H1 (cell line): ENCODE measurements at regions not wholly inside any gene's neighbourhood (a gene's known extent, or its start where the extent isn't known, plus 50 kb on each side); places are given as distances from the start of the nearest gene placed in this dataset.
A peak's percentile ranks its signal among the peaks of the same experiment; 100 is the strongest.

Experiments
- CTCF ChIA-PET: fragments of 300-600 bp; sonication (Branson Sonifier 250); formaldehyde crosslinking; loops from one replicate; lab custom pipeline; 2021; ENCODE audit not compliant: partially characterized antibody; lab: Charles Lee
- POLR2A ChIA-PET: fragments of 300-600 bp; sonication (Branson Sonifier 250); formaldehyde crosslinking; loops from one replicate; lab custom pipeline; 2021; ENCODE audit warnings: inconsistent platforms; ENCODE audit not compliant: partially characterized antibody; lab: Charles Lee
- DNase-seq, 2 experiments: peaks; one replicate each; pipeline versions ENCODE4 v3.0.0 to v3.0.0-alpha.2; 2010 to 2022; ENCODE audit warnings: low spot score in 2 of 2, low read depth in 1 of 2, mixed read lengths in 1 of 2
- FAIRE-seq: peaks from 2 replicates; lab custom pipeline; 2011; peaks lifted over from hg19 to GRCh38; lab: Jason Lieb, UNC
- H2AFZ ChIP-seq: 2 replicates; pipeline ENCODE4 v1.8.1; 2012; ENCODE audit warnings: low read length, inconsistent platforms
- H2AK5ac ChIP-seq: 2 replicates; pipeline ENCODE4 v1.6.1; 2013; ENCODE audit warnings: low read depth, low read length
- H2BK120ac ChIP-seq: replicated peaks from 2 replicates; pipeline ENCODE3; 2013; ENCODE audit warnings: low read depth, low read length, inconsistent platforms
- H2BK12ac ChIP-seq: 2 replicates; pipeline ENCODE4 v1.6.1; 2013; ENCODE audit warnings: low read depth, low read length
- H2BK15ac ChIP-seq: 2 replicates; pipeline ENCODE4 v1.6.1; 2013; ENCODE audit warnings: low read length
- H2BK20ac ChIP-seq: 2 replicates; pipeline ENCODE4 v1.6.1; 2013; ENCODE audit warnings: low read length
- H2BK5ac ChIP-seq: 2 replicates; pipeline ENCODE4 v1.6.1; 2013; ENCODE audit warnings: low read depth, low read length
- H3K14ac ChIP-seq: 2 replicates; pipeline ENCODE4 v1.6.1; 2013; ENCODE audit warnings: inconsistent platforms; ENCODE audit not compliant: insufficient read length
- H3K18ac ChIP-seq: 2 replicates; pipeline ENCODE4 v1.6.1; 2013; ENCODE audit warnings: low read length; ENCODE audit errors: extremely low read depth
- H3K23ac ChIP-seq: 2 replicates; pipeline ENCODE4 v1.6.1; 2013; ENCODE audit warnings: inconsistent platforms; ENCODE audit not compliant: insufficient read length
- H3K23me2 ChIP-seq: 2 replicates; pipeline ENCODE4 v1.6.1; 2013; ENCODE audit warnings: low read depth, low read length
- H3K27ac ChIP-seq: 2 replicates; pipeline ENCODE4 v1.6.1; 2011; ENCODE audit warnings: low read depth, low read length, inconsistent platforms
- H3K27me3 ChIP-seq, 4 experiments: replicated peaks in 1 of 4; 1 replicate in 1 of 4; 2 replicates in 3 of 4; pipeline versions ENCODE4 v1.6.1 to v1.8.1; 2011 to 2013; ENCODE audit warnings: low read length in 3 of 4, mild to moderate bottlenecking in 3 of 4, inconsistent platforms in 2 of 4, mixed read lengths in 2 of 4, moderate library complexity in 1 of 4; ENCODE audit not compliant: control insufficient read depth in 3 of 4, insufficient read depth in 3 of 4; ENCODE audit errors: extremely low read depth in 1 of 4
- H3K36me3 ChIP-seq, 4 experiments: 2 replicates each; pipeline versions ENCODE4 v1.6.1 to v1.8.1; 2011 to 2013; ENCODE audit warnings: mild to moderate bottlenecking in 4 of 4, low read length in 3 of 4, moderate library complexity in 2 of 4, control low read depth in 1 of 4, inconsistent platforms in 1 of 4; ENCODE audit not compliant: insufficient read depth in 4 of 4, control insufficient read depth in 2 of 4
- H3K4ac ChIP-seq: replicated peaks from 2 replicates; pipeline ENCODE3; 2013; ENCODE audit warnings: low read length, low read depth, mixed read lengths, inconsistent platforms; ENCODE audit not compliant: insufficient read length
- H3K4me1 ChIP-seq, 4 experiments: replicated peaks in 1 of 4; 1 replicate in 1 of 4; 2 replicates in 3 of 4; pipeline versions ENCODE4 v1.6.1 to v1.8.1; 2011 to 2013; ENCODE audit warnings: low read length in 3 of 4, inconsistent platforms in 2 of 4, mixed read lengths in 1 of 4; ENCODE audit not compliant: insufficient read depth in 4 of 4, control insufficient read depth in 3 of 4
- H3K4me2 ChIP-seq, 2 experiments: 2 replicates each; pipeline versions ENCODE4 v1.6.1 to v1.8.1; 2011 to 2013; ENCODE audit warnings: low read depth in 2 of 2, low read length in 2 of 2, control low read depth in 1 of 2, inconsistent platforms in 1 of 2, mild to moderate bottlenecking in 1 of 2; ENCODE audit not compliant: insufficient read depth in 1 of 2
- H3K4me3 ChIP-seq, 4 experiments: fragments of 200-600, 300-600 bp in 1 of 4; sonication (generic), shearing (Covaris generic), sonication (Bioruptor Twin) in 1 of 4; 2 replicates each; pipeline versions ENCODE4 v1.5.1 to v1.8.1; 2011 to 2016; ENCODE audit warnings: low read length in 4 of 4, low read depth in 3 of 4, control low read depth in 2 of 4, inconsistent platforms in 2 of 4, mild to moderate bottlenecking in 2 of 4, mixed read lengths in 1 of 4, moderate library complexity in 1 of 4; ENCODE audit not compliant: insufficient read depth in 2 of 4; ENCODE audit errors: extremely low read depth in 1 of 4
- H3K56ac ChIP-seq: replicated peaks from 2 replicates; pipeline ENCODE3; 2013; ENCODE audit warnings: low read depth, mild to moderate bottlenecking, mixed read lengths, low read length, inconsistent platforms; ENCODE audit not compliant: insufficient read length
- H3K79me1 ChIP-seq: 2 replicates; pipeline ENCODE4 v1.6.1; 2013; ENCODE audit warnings: low read depth, low read length, control low read depth
- H3K79me2 ChIP-seq, 2 experiments: 2 replicates each; pipeline versions ENCODE4 v1.6.1 to v1.8.1; 2012 to 2013; ENCODE audit warnings: low read length in 2 of 2, mild to moderate bottlenecking in 2 of 2, inconsistent platforms in 1 of 2; ENCODE audit not compliant: insufficient read depth in 2 of 2, control insufficient read depth in 1 of 2
- H3K9ac ChIP-seq, 4 experiments: replicated peaks in 1 of 4; 1 replicate in 1 of 4; 2 replicates in 3 of 4; pipeline versions ENCODE4 v1.6.1 to v1.8.1; 2011 to 2013; ENCODE audit warnings: low read depth in 3 of 4, low read length in 3 of 4, control low read depth in 2 of 4, mild to moderate bottlenecking in 2 of 4, moderate library complexity in 2 of 4, inconsistent platforms in 1 of 4; ENCODE audit errors: extremely low read depth in 1 of 4
- H3K9me3 ChIP-seq, 2 experiments: 2 replicates each; pipeline versions ENCODE4 v1.6.1 to v1.8.1; 2012 to 2013; ENCODE audit warnings: mild to moderate bottlenecking in 2 of 2, moderate library complexity in 2 of 2, control low read depth in 1 of 2, inconsistent platforms in 1 of 2, low read depth in 1 of 2, low read length in 1 of 2, mixed read lengths in 1 of 2; ENCODE audit not compliant: insufficient read depth in 2 of 2
- H4K20me1 ChIP-seq, 2 experiments: replicated peaks in 1 of 2; 2 replicates each; pipeline versions ENCODE3 to v1.8.1; 2011 to 2013; ENCODE audit warnings: inconsistent platforms in 2 of 2, low read length in 2 of 2, mild to moderate bottlenecking in 1 of 2; ENCODE audit not compliant: insufficient read depth in 2 of 2, control insufficient read depth in 1 of 2
- H4K5ac ChIP-seq: 2 replicates; pipeline ENCODE4 v1.6.1; 2013; ENCODE audit warnings: low read length, low read depth, mixed read lengths, inconsistent platforms; ENCODE audit not compliant: insufficient read length
- H4K8ac ChIP-seq: 2 replicates; pipeline ENCODE4 v1.8.0; 2013; ENCODE audit warnings: mild to moderate bottlenecking, moderate library complexity, low read length, inconsistent platforms; ENCODE audit not compliant: insufficient read depth; ENCODE audit errors: extremely low read depth
- H4K91ac ChIP-seq: replicated peaks from 2 replicates; pipeline ENCODE3; 2013; ENCODE audit warnings: low read length, mixed read lengths, inconsistent platforms; ENCODE audit not compliant: insufficient read length
- CEBPB ChIP-seq: IDR thresholded peaks from 2 replicates; pipeline ENCODE4 v1.6.1; 2012; ENCODE audit warnings: low read depth, low read length
- CREB1 ChIP-seq: IDR thresholded peaks from 2 replicates; pipeline ENCODE4 v1.6.1; 2012; ENCODE audit warnings: inconsistent platforms
- FOSL1 ChIP-seq: IDR thresholded peaks from 2 replicates; pipeline ENCODE4 v1.6.1; 2011; ENCODE audit warnings: mild to moderate bottlenecking, low read depth, low read length, moderate library complexity; ENCODE audit not compliant: insufficient read depth
- JUN ChIP-seq: IDR thresholded peaks from 2 replicates; pipeline ENCODE4 v1.6.1; 2011; ENCODE audit warnings: low read depth, mild to moderate bottlenecking, improper control_type of control experiment, low read length
- MAX ChIP-seq: IDR thresholded peaks from 2 replicates; pipeline ENCODE4 v1.6.1; 2012; ENCODE audit warnings: inconsistent platforms
- PHF8 ChIP-seq: fragments of 200-600 bp; sonication (generic); conservative IDR thresholded peaks from 2 replicates; pipeline ENCODE4 v1.7.1; 2012; ENCODE audit warnings: low read depth, mild to moderate bottlenecking, inconsistent platforms, low read length, moderate library complexity
- RNF2 ChIP-seq: fragments of 200-900, 300-1000 bp; sonication (generic); IDR thresholded peaks from 2 replicates; pipeline ENCODE4 v1.7.1; 2016; ENCODE audit warnings: borderline replicate concordance, low read depth, mild to moderate bottlenecking, antibody characterized with exemption, low read length; ENCODE audit not compliant: poor library complexity, severe bottlenecking; ENCODE audit errors: missing control alignments
- SP1 ChIP-seq: IDR thresholded peaks from 2 replicates; pipeline ENCODE4 v1.6.1; 2011; ENCODE audit warnings: low read depth, low read length
- SP2 ChIP-seq: IDR thresholded peaks from 2 replicates; pipeline ENCODE4 v1.6.1; 2012; ENCODE audit warnings: mild to moderate bottlenecking, low read length, inconsistent platforms
- WGBS, 2 experiments: shearing (Covaris generic) in 1 of 2; methylation state at CpG; one replicate each; pipeline versions ENCODE4 v1.1.6 to v1.1.7; 2013 to 2015; ENCODE audit warnings: low lambda C conversion rate in 2 of 2, mixed read lengths in 2 of 2, inconsistent platforms in 1 of 2, low coverage in 1 of 2, missing lambda C conversion rate in 1 of 2; ENCODE audit not compliant: insufficient replicate concordance in 2 of 2, insufficient coverage in 1 of 2, insufficient read length in 1 of 2; ENCODE audit errors: extremely low coverage in 1 of 2, missing lambda C conversion rate in 1 of 2; 5-methylcytosine and 5-hydroxymethylcytosine counted together
- TF ChIP-seq, protein P1 (sequence below): IDR thresholded peaks from 2 replicates; pipeline ENCODE4 v1.6.1; 2012; ENCODE audit warnings: low read length, inconsistent platforms

DNA sequence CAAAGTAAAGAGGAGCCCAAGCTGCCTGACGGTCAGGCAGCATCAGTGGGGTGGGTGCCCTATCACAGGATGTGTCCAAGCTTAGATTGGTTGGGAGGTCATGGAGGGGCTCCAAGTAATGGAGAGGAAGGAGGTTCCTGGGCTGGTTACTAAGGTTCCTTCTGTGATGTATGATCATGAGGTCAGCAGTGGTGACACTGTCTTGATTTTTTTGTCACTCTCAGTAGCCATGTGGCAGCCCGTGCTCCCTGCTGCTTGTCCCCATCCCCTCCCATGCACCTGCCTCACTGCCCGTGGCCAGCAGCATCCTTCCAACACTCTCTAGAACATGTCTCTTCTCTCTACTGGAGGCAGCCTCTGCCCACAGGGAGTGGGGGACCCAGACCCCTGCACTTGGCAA lies 261.7 kb downstream of the TLE3 start:
- H3K27me3 ChIP-seq, result no peaks in the 10 kb centered on the region
- 91% methylated on average over 3 of the region's 3 CpGs; no CpG with 5 or more reads in 1 of the 2 experiments for WGBS, 2 experiments
- no peak overlapping the region for H2BK120ac ChIP-seq
- H3K23ac ChIP-seq, result no peak overlapping the region
- POLR2A ChIA-PET, result interaction anchor here (1.3 kb wide), 1 partner anchor 8 kb away, joined by 3 read pairs; no protein-coding TSS in a partner anchor
- H3K4me1 ChIP-seq, result no peaks in the 10 kb centered on the region; a peak in 1 of 7 replicates
- FAIRE-seq, result no peak
- peak overlapping the region; percentile 17; the same call in 1 of the 2 replicates for H2BK12ac ChIP-seq
- no peaks in the 10 kb centered on the region for H3K79me1 ChIP-seq
- H3K56ac ChIP-seq, result no peak overlapping the region
- H4K5ac ChIP-seq, result no peak overlapping the region
- no peak overlapping the region for H4K91ac ChIP-seq
- H3K36me3 ChIP-seq, result no peaks in the 10 kb centered on the region
- no peak for TF ChIP-seq SP2
- TF ChIP-seq MAX, result no peak
- no peak for TF ChIP-seq RNF2
- TF ChIP-seq FOSL1, result no peak
- no peak for TF ChIP-seq CEBPB
- no peak for TF ChIP-seq SP1
- no peak for TF ChIP-seq CREB1
- TF ChIP-seq, protein P1, sequence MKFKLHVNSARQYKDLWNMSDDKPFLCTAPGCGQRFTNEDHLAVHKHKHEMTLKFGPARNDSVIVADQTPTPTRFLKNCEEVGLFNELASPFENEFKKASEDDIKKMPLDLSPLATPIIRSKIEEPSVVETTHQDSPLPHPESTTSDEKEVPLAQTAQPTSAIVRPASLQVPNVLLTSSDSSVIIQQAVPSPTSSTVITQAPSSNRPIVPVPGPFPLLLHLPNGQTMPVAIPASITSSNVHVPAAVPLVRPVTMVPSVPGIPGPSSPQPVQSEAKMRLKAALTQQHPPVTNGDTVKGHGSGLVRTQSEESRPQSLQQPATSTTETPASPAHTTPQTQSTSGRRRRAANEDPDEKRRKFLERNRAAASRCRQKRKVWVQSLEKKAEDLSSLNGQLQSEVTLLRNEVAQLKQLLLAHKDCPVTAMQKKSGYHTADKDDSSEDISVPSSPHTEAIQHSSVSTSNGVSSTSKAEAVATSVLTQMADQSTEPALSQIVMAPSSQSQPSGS, result no peak
- no peak for TF ChIP-seq PHF8
- TF ChIP-seq JUN, result no peak
- TF ChIP-seq, all 59 proteins: peak for 0
- H3K4me2 ChIP-seq, result no peak overlapping the region
- DNase-seq, result no peak
- no peak overlapping the region for H2BK15ac ChIP-seq
- peaks cover 2% of the 10 kb centered on the region; the same call in 1 of the 2 replicates for H3K23me2 ChIP-seq
- H3K9ac ChIP-seq, result no peak overlapping the region
- CTCF ChIA-PET, result interaction anchor here (0.6 to 2.0 kb wide), 4 partner anchors 8 to 1738 kb away, joined by 3 to 6 read pairs (median 6); no protein-coding TSS in a partner anchor
- H4K20me1 ChIP-seq, result no peaks in the 10 kb centered on the region
- H3K4ac ChIP-seq, result no peak overlapping the region
- H4K8ac ChIP-seq, result no peak overlapping the region
- H2AK5ac ChIP-seq, result no peak overlapping the region
- no peak overlapping the region for H2BK20ac ChIP-seq
- H3K27ac ChIP-seq, result no peak overlapping the region
- H3K79me2 ChIP-seq, result no peaks in the 10 kb centered on the region
- no peaks in the 10 kb centered on the region for H3K9me3 ChIP-seq
- no peak overlapping the region for H3K14ac ChIP-seq
- no peak overlapping the region for H2AFZ ChIP-seq
- no peak overlapping the region for H3K18ac ChIP-seq
- no peak overlapping the region for H3K4me3 ChIP-seq
- no peak overlapping the region for H2BK5ac ChIP-seq
